ENCODE measurements at regions not wholly inside any gene's neighbourhood (a gene's known extent, or its start where the extent isn't known, plus 50 kb on each side); places are given as distances from the start of the nearest gene placed in this dataset.

- Histone ChIP-seq H3K27ac (ENCODE audit: control insufficient read depth, insufficient read depth) (no peak overlapping the region), H3K79me2 (ENCODE audit: control insufficient read depth, insufficient read depth, low read length) (no peaks in the 10 kb centered on the region), H2AFZ (ENCODE audit: control insufficient read depth, low read depth, low read length) (no peak overlapping the region), H4K20me1 (ENCODE audit: control insufficient read depth, insufficient read depth) (no peaks in the 10 kb centered on the region), H3K9ac (ENCODE audit: control insufficient read depth, insufficient read depth, low read length) (no peak overlapping the region), H3K27me3 (replicated peaks in 1 of 2; ENCODE audit: control insufficient read depth in 2 of 2, insufficient read depth in 2 of 2, low read length in 1 of 2) (no peaks in the 10 kb centered on the region), H3K36me3 (ENCODE audit: control insufficient read depth in 2 of 2, insufficient read depth in 2 of 2, low read length in 1 of 2) (no peaks in the 10 kb centered on the region), H3K4me1 (ENCODE audit: control insufficient read depth, insufficient read depth, low read length) (no peaks in the 10 kb centered on the region), H3K4me2 (ENCODE audit: control insufficient read depth, insufficient read depth) (no peak overlapping the region), H3K4me3 (no peak overlapping the region), H3K9me3 (replicated peaks; ENCODE audit: control insufficient read depth, insufficient read depth, low read length) (no peaks in the 10 kb centered on the region)
- WGBS (ENCODE audit: insufficient coverage, insufficient replicate concordance, low lambda C conversion rate, missing lambda C conversion rate): 74% methylated on average over 5 of the region's 5 CpGs
- TF ChIP-seq, protein P1, sequence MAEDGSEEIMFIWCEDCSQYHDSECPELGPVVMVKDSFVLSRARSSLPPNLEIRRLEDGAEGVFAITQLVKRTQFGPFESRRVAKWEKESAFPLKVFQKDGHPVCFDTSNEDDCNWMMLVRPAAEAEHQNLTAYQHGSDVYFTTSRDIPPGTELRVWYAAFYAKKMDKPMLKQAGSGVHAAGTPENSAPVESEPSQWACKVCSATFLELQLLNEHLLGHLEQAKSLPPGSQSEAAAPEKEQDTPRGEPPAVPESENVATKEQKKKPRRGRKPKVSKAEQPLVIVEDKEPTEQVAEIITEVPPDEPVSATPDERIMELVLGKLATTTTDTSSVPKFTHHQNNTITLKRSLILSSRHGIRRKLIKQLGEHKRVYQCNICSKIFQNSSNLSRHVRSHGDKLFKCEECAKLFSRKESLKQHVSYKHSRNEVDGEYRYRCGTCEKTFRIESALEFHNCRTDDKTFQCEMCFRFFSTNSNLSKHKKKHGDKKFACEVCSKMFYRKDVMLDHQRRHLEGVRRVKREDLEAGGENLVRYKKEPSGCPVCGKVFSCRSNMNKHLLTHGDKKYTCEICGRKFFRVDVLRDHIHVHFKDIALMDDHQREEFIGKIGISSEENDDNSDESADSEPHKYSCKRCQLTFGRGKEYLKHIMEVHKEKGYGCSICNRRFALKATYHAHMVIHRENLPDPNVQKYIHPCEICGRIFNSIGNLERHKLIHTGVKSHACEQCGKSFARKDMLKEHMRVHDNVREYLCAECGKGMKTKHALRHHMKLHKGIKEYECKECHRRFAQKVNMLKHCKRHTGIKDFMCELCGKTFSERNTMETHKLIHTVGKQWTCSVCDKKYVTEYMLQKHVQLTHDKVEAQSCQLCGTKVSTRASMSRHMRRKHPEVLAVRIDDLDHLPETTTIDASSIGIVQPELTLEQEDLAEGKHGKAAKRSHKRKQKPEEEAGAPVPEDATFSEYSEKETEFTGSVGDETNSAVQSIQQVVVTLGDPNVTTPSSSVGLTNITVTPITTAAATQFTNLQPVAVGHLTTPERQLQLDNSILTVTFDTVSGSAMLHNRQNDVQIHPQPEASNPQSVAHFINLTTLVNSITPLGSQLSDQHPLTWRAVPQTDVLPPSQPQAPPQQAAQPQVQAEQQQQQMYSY (CRISPR knock-in tag; IDR thresholded peaks at IDR 0.05): no peak
- TF ChIP-seq NBN (IDR thresholded peaks at IDR 0.05) (no peak), JUND (IDR thresholded peaks at IDR 0.05; ENCODE audit: low read depth, low read length) (no peak), RFX5 (IDR thresholded peaks at IDR 0.05; ENCODE audit: low read depth, low read length) (no peak), IRF4 (IDR thresholded peaks at IDR 0.05; ENCODE audit: low read depth, low read length) (no peak), ESRRA (IDR thresholded peaks at IDR 0.05; ENCODE audit: low read length) (no peak), TBL1XR1 (IDR thresholded peaks at IDR 0.05; ENCODE audit: low read depth, low read length) (no peak)
- TF ChIP-seq, protein P2, sequence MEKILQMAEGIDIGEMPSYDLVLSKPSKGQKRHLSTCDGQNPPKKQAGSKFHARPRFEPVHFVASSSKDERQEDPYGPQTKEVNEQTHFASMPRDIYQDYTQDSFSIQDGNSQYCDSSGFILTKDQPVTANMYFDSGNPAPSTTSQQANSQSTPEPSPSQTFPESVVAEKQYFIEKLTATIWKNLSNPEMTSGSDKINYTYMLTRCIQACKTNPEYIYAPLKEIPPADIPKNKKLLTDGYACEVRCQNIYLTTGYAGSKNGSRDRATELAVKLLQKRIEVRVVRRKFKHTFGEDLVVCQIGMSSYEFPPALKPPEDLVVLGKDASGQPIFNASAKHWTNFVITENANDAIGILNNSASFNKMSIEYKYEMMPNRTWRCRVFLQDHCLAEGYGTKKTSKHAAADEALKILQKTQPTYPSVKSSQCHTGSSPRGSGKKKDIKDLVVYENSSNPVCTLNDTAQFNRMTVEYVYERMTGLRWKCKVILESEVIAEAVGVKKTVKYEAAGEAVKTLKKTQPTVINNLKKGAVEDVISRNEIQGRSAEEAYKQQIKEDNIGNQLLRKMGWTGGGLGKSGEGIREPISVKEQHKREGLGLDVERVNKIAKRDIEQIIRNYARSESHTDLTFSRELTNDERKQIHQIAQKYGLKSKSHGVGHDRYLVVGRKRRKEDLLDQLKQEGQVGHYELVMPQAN (conservative IDR thresholded peaks at IDR 0.05): no peak
- TF ChIP-seq, protein P3, sequence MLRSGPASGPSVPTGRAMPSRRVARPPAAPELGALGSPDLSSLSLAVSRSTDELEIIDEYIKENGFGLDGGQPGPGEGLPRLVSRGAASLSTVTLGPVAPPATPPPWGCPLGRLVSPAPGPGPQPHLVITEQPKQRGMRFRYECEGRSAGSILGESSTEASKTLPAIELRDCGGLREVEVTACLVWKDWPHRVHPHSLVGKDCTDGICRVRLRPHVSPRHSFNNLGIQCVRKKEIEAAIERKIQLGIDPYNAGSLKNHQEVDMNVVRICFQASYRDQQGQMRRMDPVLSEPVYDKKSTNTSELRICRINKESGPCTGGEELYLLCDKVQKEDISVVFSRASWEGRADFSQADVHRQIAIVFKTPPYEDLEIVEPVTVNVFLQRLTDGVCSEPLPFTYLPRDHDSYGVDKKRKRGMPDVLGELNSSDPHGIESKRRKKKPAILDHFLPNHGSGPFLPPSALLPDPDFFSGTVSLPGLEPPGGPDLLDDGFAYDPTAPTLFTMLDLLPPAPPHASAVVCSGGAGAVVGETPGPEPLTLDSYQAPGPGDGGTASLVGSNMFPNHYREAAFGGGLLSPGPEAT (IDR thresholded peaks at IDR 0.05; ENCODE audit: low read depth): no peak
- no peak for ATAC-seq
- ChIA-PET RAD21 (ENCODE audit: unreplicated experiment) (no interaction called here), POLR2A (no interaction called here), SMC1A (ENCODE audit: uncharacterized antibody, unreplicated experiment) (interaction anchor here (0.9 to 1.5 kb wide), 5 partner anchors 8 to 18 kb away, joined by 3 to 4 read pairs (median 3); no protein-coding TSS in a partner anchor), CTCF (interaction anchor here (0.8 to 1.1 kb wide), 2 partner anchors 10 to 14 kb away, joined by 3 read pairs; no protein-coding TSS in a partner anchor)
- DNase-seq (ENCODE audit: low read depth, low spot score): no peak
- no TSS peak for BruUV-seq (replicated peaks)
- no peak for FAIRE-seq
- in situ Hi-C loops (cut with MboI): no loop called here
- intact Hi-C loops (cut with micrococcal nuclease; ENCODE audit: unreplicated experiment): no loop called here
Observed at GRCh38 chrX:27404366-27404765, 58.8 kb downstream of the PPP4R3C start.

Data from GM12878 (cell line).